ENCODE measurements at regions not wholly inside any gene's neighbourhood (a gene's known extent, or its start where the extent isn't known, plus 50 kb on each side); places are given as distances from the start of the nearest gene placed in this dataset.

- TF ChIP-seq, protein P1, sequence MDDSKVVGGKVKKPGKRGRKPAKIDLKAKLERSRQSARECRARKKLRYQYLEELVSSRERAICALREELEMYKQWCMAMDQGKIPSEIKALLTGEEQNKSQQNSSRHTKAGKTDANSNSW (CRISPR knock-in tag; IDR thresholded peaks at IDR 0.05; ENCODE audit: borderline replicate concordance) = no peak
- TF ChIP-seq FOXP1 (IDR thresholded peaks at IDR 0.05) = no peak
- no peak for TF ChIP-seq FOXP1 (CRISPR knock-in tag; IDR thresholded peaks at IDR 0.05)
- TF ChIP-seq ZNF263 (CRISPR knock-in tag; IDR thresholded peaks at IDR 0.05) = no peak
- TF ChIP-seq BHLHE40 (IDR thresholded peaks at IDR 0.05; ENCODE audit: low read length) = no peak
- TF ChIP-seq JUNB (CRISPR knock-in tag; IDR thresholded peaks at IDR 0.05; ENCODE audit: borderline replicate concordance) = no peak
- no peak for TF ChIP-seq HOXA7 (CRISPR knock-in tag; IDR thresholded peaks at IDR 0.05)
- no peak for TF ChIP-seq RFX5 (IDR thresholded peaks at IDR 0.05; ENCODE audit: low read depth, low read length)
- TF ChIP-seq EZH2 (conservative IDR thresholded peaks at IDR 0.05; ENCODE audit: low read depth, low read length) = no peak
- no peak for TF ChIP-seq TERF1 (CRISPR knock-in tag; IDR thresholded peaks at IDR 0.05)
- no peak for TF ChIP-seq ZNF788 (CRISPR knock-in tag; IDR thresholded peaks at IDR 0.05; ENCODE audit: borderline replicate concordance)
- no peak for TF ChIP-seq ZSCAN29 (CRISPR knock-in tag; conservative IDR thresholded peaks at IDR 0.05)
These were observed 762.3 kb downstream of the DCDC2C start for GRCh38 chr2:4465671-4466070.
